HL-60 (cell line): ENCODE measurements at regions not wholly inside any gene's neighbourhood (a gene's known extent, or its start where the extent isn't known, plus 50 kb on each side); places are given as distances from the start of the nearest gene placed in this dataset.

Experiments
- POLR2AphosphoS5 ChIP-seq: IDR thresholded peaks from 2 replicates; pipeline ENCODE4 v1.6.1; 2012; ENCODE audit warnings: low read depth
- TF ChIP-seq, protein P1 (sequence below): IDR thresholded peaks from one replicate; pipeline ENCODE4 v1.5.1; 2011; ENCODE audit warnings: low read length, control low read depth, inconsistent platforms; ENCODE audit not compliant: insufficient read depth

DNA sequence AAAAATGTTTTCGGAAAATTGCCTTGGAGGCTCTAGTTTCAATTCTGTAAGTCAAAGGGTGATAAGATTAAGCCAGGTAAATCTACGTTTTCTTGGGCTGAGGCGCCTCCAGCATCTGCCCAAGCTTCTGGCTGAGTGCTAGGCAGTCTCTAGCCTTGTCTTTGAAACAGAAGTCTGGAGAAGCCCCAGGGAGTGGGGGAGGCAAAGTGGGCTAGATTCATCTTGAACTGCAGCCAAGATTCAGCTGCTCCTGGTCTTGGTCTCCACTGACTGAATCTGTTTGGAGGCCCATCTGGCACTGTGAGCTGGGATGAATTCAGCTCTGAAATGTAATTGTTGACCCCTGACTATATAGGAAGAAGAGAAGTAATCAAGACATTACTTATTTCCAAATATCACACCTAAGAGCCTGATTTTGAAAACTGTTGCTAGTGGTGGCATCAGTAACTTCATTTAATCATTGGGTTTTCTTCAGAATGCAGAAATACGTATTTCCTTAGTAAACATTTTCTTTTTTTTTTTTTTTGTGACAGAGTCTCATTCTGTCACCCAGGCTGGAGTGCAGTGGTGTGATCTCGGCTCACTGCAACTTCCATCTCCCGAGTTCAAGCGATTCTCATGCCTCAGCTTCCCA is 187.3 kb upstream of the LEF1 start:
- TF ChIP-seq, protein P1, sequence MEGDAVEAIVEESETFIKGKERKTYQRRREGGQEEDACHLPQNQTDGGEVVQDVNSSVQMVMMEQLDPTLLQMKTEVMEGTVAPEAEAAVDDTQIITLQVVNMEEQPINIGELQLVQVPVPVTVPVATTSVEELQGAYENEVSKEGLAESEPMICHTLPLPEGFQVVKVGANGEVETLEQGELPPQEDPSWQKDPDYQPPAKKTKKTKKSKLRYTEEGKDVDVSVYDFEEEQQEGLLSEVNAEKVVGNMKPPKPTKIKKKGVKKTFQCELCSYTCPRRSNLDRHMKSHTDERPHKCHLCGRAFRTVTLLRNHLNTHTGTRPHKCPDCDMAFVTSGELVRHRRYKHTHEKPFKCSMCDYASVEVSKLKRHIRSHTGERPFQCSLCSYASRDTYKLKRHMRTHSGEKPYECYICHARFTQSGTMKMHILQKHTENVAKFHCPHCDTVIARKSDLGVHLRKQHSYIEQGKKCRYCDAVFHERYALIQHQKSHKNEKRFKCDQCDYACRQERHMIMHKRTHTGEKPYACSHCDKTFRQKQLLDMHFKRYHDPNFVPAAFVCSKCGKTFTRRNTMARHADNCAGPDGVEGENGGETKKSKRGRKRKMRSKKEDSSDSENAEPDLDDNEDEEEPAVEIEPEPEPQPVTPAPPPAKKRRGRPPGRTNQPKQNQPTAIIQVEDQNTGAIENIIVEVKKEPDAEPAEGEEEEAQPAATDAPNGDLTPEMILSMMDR: no peak
- TF ChIP-seq POLR2AphosphoS5: no peak
